ENCODE measurements at regions not wholly inside any gene's neighbourhood (a gene's known extent, or its start where the extent isn't known, plus 50 kb on each side); places are given as distances from the start of the nearest gene placed in this dataset.

DNA sequence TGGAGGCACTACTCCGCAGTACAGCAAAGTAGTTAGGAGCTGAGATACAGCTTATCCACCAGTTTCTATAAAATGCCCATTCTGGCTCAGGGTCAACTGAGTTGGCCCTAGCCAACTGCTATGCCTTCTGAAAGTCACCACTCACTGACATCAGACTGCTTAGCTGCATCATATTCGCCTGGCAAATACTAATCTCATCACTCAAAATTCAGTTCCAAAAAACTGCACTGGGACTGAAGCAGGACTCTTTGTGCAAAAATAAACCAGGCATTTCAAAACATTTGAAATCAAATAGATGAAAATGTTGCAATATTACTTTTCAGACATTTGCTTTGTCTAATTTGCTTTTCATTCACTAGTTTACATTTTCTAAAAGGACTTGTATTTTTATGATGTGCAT, 230.0 kb downstream of the ALDH8A1 start:
- DNase-seq, result no peak

DNA sequence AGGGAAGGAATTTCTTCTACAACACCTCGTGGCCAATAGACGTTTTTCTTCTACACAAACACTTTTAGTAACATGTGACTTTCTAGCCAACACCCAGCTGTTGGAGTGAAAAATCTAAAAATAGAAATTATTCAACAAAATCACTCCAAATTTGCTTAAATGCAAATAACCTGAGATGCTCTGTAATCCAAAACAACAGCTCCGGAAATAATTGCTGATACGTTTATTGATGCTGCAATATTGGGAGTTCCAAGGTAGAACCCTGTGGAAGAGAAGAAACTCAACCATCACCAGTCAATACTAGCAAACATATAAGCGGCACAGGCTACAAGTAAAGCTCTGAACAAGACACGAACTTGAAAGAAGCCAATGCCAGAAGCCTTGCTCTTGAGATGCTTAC, 230.6 kb downstream of the ALDH8A1 start:
- no peak for DNase-seq

DNA sequence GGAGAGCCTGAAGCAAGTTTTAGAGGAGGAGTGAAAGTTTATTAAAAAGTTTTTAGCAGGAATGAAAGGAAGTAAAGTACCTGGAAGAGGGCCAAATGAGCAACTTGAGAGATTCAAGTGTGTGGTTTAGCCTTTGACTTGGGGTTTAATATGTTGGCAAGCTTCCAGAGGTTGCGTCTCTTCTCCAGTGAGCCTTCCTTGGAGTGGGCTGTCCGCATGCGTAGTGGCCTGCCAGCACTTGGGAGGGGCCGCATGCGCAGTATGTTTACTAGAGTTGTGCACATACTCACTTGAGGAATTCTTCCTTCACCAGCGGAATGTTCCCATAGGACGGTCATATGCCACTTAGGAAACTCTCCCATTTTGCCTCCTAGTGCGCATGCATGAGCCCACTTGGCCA, 235.2 kb downstream of the ALDH8A1 start:
- DNase-seq, result no peak

DNA sequence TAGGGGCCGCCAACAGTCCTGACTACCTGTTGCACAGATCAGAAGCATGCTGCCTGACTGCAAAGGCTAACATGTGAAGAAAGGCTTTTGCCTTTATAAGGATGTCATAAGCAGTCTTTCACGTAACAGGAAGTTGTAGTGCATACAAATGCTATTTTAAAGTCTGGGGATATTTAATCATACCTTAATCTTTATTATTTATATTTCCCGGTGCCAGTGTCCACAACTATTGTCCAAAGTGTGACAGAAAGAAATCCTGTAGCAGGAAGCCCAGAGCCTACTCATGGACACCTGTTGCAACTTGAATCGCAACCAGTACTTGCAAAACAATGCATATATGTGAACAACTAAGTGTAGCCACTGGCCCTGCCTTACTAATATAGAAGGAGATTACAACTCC, 235.8 kb downstream of the ALDH8A1 start:
- no peak for DNase-seq

DNA sequence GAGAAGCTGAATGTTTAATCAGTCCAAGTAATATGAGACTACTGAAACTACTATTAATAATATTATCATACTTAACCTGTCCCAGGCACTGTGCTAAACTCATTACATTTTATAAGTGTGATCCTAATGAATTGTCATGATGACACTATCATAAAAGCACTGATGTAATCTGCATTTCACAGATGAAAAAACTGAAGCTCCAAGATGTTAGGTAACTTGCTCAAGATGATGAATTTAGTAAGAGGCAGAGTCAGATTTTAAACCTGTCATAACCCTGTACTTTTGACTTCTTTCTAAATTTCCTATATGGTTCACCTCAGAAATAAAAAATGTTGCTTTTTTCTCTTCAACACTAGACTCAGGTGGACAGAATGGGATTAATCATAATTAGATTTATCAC, 237.6 kb downstream of the ALDH8A1 start:
- DNase-seq, result no peak

DNA sequence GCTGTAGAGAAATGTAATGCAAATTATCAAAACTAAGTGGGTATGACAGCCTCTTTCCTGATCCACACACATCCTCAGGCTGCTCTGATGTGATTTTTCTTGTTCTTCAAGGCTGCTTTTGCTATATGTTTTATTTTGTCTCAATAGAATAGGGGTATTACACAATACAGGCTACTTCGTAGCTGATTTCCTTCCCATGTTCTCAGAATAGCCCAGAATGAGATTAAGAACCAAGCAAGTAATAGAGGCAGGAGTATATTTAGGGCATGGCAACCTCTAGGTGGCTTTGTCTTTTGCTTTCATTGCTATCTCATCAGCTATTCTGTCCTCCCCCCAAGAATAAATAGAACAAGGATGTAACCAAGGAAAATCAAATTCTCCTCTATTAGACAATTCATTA, 241.8 kb downstream of the ALDH8A1 start:
- no peak for DNase-seq

DNA sequence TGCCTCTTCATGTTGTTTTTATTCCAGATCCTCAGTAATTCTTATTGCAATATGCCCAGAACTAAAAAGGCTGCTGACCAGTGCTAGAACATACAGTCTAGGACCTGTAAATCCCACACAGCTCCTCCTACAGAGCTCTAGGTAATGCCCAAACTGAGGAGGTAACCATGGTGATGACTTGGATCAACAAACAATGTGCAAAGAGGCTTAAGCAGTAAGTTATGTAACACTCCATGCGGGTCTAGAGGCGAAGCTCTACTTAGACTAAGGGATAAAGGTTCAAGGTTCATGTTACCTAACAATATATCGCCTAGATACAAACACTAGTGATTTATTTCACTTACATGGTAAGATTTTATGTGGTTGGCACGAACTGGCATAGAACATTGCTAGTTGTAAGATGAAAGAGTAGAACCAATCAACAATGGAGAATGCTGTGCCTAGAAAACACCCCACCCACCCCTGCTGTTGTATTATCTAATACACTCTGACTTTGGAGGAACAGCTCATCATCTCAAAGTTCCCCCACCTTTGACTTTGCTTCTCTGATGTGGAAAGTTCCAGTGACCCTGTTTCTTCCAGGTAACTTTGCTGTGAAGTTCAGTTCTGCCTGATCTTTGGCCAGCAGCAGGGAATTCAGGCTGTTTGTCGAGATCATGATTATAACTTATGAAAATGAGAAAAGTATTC, 242.4 kb downstream of the ALDH8A1 start:
- DNase-seq, result peak in 1 of 56 donors; percentile 8

DNA sequence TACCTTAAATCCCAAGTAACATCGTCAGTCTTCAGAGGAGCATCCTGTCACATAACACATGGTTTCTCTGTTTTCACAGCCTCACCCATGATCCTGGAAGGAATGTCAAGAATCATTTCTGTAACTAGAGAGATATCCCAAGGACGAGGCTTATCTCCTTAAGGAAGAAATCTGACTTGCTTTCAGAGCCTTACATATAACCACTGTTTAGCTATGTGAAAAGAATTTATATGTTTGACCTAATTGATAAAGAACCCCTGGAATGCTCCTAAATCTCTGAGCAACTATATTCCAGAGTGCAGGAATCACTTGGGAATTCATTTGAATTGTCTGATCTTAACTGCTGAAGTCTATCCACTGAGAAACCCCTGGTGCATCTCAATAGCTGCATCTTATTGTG, 243.1 kb downstream of the ALDH8A1 start:
- DNase-seq, result no peak

DNA sequence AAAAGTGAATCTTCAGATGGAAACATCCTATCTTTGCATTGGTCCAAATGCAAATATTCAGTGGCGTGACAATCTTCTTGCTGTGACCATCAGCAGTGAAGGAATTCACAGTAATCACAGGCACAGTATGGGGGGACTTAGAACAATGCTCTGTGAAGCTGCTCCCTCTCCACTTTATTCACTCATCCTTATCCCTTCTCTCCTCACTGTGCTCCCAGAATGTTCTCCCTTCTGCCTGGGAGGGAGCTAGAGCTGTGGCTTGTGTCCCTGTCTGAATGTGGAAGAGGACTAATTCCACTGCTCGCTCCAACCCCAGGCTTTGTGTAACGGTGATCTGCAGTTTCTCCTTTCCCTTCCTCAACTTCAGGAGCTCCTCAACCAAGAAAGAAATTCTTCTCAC, 243.7 kb downstream of the ALDH8A1 start:
- DNase-seq, result peak in 3 of 56 donors; percentile 6 to 14 (median 7)

DNA sequence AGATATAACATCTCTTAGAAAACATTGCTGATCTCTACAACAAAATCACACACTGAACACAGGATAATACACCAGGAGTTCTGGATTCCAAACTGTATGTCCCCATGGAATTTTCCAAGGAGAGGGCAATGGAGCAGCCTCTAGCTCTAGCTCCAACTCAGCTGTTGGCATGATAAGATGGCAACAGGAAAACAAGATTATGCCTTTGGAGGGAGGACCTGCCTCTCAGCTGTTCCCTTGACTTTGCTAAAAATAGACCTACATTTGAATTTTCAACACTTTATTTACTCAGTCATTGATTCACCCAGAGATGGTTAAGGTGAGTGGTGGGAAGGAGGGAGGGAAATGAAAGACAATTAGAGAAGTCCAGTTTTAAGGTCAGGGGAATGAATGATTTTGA, 246.7 kb downstream of the ALDH8A1 start:
- no peak for DNase-seq

DNA sequence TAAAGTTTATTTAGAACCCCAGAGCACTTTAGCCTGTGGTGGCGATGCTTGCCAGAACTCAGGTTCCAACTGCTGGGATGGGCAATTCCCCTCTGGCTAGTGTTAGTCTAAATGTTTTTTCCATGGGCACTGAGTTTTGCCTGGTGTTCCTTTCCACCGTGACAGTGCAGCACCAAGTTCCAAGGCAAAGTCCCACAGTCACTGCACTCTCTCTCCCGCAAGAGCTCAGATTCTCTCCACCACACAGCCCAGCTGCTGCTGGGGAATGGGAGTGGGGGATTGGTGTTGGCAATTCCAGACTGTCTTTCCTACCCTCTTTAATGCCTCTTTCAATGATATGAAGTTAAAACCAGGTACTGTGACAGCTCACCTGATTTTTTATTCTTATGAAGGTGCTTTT, 247.6 kb downstream of the ALDH8A1 start:
- DNase-seq, result no peak

DNA sequence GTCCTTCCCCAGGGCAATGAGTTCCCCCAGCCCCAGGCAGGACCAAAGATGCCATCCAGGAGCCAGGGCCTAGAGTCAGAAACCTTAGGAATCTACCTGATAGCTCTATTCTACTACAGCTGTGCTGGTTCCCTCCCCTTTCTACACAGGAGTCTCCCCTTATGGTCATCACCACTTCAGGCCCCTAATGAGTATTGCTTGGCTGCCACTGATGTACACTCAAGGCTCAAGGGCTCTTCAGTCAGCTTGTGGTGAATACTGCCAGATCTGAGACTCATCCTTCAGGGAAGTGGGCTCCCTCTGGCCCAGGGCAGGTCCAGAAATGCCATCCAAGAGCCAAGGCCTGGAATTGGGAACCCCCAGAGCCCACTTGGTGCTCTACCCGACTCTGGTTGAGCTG, 248.6 kb downstream of the ALDH8A1 start:
- no peak for DNase-seq

DNA sequence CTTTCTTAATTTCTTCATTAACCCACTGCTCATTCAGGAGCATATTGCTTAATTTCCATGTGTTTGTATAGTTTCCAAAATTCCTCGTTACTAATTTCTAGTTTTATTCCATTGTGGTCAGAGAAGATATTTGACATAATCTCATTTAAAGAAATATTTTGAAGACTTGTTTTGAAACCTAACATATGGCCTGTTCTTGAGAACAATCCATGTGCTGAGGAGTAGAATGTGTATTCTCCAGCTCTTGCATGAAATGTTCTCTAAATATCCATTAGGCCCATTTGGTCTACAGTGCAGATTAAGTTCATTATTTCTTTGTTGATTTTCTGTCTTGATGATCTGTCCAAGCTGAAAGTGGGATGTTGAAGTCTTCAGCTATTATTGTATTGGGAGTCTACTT, 251.7 kb downstream of the ALDH8A1 start:
- DNase-seq, result no peak

DNA sequence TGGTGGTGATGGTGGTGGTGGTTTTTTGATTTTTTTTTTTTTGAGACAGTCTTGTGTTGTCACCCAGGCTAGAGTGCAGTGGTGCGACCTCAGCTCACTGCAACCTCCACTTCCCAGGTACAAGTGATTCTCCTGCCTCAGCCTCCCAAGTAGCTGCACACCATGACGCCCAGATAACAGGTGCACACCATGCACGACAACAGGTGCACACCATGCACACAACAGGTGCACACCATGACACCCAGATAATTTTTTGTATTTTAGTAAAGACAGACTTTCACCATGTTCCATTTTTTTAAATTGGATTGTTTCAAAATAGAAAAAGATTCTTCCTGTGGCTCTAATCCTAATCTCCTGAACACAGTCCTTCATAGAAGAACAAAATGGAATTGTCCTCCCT, 257.9 kb downstream of the ALDH8A1 start:
- DNase-seq, result no peak

DNA sequence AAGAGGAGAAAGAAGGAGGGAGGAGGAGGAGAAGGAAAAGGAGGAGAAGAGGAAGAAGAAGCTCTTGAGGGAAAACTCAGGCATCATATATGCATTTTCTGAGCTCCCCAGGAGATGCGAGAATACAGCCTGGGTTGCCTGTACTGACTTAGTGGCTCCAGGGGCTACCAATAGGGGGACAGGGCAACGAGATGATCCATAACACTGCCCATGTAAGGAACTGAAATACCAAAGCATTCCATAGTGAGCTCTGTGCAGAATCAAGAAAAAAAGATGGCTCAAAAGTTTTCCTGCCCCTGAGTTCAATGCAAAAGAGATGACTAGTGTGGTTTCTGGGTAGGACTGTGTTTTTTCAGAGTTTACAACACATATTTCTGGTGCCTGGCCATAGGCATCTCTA, 258.7 kb downstream of the ALDH8A1 start:
- no peak for DNase-seq

DNA sequence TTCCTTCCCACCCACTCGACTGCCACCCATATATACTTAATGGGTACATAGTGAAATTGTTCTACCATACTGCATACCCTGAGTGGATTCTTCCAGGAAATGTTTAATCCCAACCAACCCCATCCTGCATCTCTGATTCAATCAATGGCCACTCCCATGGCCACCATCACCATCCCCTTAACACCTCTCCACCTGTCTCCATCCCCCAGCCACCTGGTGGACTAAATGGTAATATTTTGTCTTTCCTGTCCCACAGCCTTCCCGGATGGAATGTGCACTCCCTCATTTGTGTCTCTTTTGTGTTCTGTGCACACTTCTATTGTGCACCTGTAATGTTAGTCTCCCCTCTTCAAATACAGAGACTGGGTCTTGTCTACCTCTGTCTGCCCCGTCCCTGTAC, 259.9 kb downstream of the ALDH8A1 start:
- DNase-seq, result no peak

DNA sequence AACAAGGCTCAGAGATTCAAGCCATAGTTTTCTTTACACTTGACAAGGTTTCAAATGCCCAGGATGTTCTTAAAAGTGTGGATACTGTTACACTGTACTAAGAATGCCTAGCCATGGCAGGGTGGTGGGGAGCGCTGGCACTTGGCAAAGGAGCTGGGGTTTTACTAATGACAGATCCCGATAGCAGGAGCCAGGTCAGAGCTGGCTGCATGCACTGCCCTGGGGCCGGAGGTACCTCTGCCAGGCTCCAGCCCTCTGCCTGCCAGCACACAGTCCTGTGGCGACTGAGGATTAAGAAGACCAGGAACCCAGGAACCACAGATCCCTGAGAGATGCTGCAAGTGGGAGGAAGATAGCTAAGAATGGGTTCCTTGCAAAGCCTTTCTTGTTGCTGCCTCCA, 260.3 kb downstream of the ALDH8A1 start:
- peak in 18 of 56 donors; percentile 2 to 40 (median 14) for DNase-seq

DNA sequence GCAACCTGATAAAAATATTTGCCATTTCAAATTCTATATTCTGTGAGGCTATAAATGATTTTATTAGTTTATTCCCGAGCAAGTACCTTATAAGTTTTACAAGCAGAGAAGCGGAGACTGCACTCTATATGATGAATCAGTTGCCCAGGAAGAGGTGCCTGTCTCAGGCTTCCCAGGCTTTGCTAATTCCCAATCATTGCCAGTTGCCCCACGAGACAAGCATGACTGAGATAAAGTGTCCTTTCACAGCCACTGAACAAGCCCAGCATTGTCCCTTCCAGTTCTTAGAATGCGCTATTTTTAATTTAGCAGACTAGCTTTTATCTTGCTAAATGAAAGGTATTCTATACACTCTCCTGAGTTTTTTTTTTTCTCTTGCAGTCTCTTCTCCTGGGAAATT, 260.7 kb downstream of the ALDH8A1 start:
- DNase-seq, result peak in 47 of 56 donors; percentile 5 to 90 (median 53)

DNA sequence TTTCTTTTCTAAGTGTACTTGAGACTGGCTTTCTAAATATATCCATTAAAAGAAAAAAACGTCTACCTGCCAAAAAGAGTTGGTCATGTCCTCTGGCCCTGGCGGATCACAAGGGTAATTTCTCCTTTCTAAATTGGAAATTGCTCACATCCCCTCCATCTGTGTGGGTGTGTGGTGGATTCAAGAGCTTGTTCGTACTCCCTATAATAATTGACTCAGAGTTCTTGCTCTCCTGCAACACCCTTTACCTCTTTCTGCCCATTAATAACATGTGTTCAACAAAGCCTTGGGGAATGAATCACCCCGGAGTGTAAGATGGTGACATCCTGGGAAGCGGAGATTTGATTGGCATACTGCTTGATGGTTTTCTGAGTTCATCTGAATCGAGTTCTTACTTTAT, 263.8 kb downstream of the ALDH8A1 start:
- DNase-seq, result no peak

DNA sequence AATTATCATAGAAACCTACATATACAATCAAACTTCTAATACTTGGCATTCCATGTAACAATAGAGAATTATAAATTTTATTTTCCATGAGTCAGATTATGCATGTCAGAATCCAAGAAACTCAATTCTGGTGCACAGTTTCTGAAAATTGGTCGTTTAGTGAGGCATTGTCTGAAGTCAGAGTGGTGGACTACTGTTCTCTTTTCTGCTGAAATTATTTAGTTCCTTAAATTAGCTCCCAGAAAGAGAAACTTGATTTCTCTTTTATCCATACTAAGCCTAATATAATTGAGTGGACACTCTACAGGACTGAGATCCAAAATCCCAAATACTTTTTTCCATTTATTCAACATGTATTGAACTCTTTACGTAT, 265.5 kb downstream of the ALDH8A1 start:
- no peak for DNase-seq

DNA sequence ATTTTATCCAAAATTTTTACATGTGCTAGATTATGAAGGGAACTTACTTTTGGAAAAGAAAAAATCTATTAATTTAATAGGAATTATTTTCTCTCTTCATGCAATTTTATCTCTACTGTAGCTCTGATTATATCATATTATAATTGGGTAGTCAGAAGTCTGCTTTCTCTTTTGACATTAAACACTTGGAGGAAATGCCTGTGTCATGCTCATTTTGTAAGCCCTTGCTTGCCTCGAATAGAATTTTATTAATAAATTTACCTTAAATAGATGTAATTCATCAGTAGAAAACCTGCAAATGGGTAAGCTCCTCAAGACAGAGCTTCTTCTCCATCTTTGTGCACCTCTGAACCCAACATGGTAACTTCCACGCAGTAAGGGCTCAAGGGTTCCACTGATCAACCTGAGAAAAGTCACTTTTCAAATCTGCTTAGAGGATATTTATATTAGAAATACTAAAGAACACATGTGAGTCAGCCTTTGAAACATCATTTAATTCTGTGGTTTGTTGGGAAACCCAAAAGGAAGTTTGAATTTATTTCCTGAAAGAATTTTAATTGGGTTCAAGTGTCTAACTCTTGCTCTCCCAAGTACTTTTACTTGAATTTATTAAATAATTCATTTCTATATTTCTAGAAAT, 266.0 kb downstream of the ALDH8A1 start:
- DNase-seq, result no peak

DNA sequence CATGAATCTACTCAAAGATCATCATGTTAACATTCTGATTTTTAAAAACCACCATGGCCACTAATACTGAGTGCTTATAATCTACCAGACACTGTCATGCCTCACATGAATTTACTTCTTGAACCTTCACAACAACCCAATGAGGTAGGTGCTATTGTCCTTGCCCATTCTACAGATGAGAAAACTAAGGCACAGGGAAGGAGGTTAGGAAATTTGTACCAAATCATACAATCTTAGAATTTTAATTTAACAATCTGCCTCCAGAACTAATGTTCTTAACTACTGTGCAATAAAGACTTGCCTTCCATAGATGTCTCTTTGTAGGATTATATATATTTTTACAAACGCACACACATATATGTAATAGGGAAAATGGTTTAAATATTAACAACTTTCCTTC, 269.5 kb downstream of the ALDH8A1 start:
- no peak for DNase-seq

DNA sequence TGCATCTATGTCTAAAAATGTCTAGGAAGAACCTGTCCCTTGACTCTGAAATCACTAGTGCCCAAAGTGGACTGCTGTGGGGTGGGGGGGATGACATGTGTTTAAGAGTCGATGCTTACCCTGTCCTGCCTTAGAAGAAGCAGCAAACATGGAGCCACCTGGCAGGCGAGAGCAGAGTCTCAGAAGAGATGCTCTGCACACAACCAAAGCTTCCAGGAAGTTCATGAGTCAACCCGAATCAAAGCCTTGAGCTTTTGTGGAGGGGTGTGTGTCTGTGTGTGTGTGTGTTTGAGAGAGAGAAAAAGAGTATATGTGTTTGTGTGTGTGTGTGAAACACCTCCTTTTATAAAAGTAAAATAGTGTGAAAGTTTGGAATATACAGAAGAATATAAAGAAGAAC, 269.9 kb downstream of the ALDH8A1 start:
- DNase-seq, result no peak
